Calu3 (cell line): ENCODE measurements at regions not wholly inside any gene's neighbourhood (a gene's known extent, or its start where the extent isn't known, plus 50 kb on each side); places are given as distances from the start of the nearest gene placed in this dataset.

Source experiments
- BruUV-seq: library from RNA; stranded (reverse); fragments of 400-500 nt; replicated peaks from 2 replicates; lab custom pipeline; 2021; lab: Mats Ljungman, UMichigan
- CTCF ChIA-PET: fragments of 300-600 bp; sonication (Branson Sonifier 250); formaldehyde crosslinking; loops from one replicate; lab custom pipeline; 2022; ENCODE audit warnings: antibody characterized with exemption; lab: Charles Lee
- DNase-seq: peaks from one replicate; pipeline ENCODE4 v3.0.0; 2022
- H3K27ac Mint-ChIP-seq: one replicate; pipeline ENCODE4 v1.8.0; 2022; ENCODE audit warnings: mixed read lengths; ENCODE audit not compliant: unreplicated experiment
- H3K27me3 Mint-ChIP-seq: one replicate; pipeline ENCODE4 v1.8.0; 2022; ENCODE audit warnings: mixed read lengths; ENCODE audit not compliant: unreplicated experiment
- H3K36me3 Mint-ChIP-seq: one replicate; pipeline ENCODE4 v1.8.0; 2022; ENCODE audit warnings: mild to moderate bottlenecking, moderate library complexity, mixed read lengths; ENCODE audit not compliant: insufficient read depth, unreplicated experiment
- H3K4me1 Mint-ChIP-seq: one replicate; pipeline ENCODE4 v1.8.0; 2022; ENCODE audit warnings: mild to moderate bottlenecking, low read depth, mixed read lengths; ENCODE audit not compliant: unreplicated experiment
- H3K4me3 Mint-ChIP-seq: one replicate; pipeline ENCODE4 v1.8.0; 2022; ENCODE audit warnings: mild to moderate bottlenecking, low read depth, moderate library complexity, mixed read lengths; ENCODE audit not compliant: unreplicated experiment
- H3K9me3 Mint-ChIP-seq: one replicate; pipeline ENCODE4 v1.8.0; 2022; ENCODE audit warnings: low read depth, mixed read lengths; ENCODE audit not compliant: unreplicated experiment
- intact Hi-C: fragments of 100-400 bp; cut with micrococcal nuclease; formaldehyde crosslinking; loops from one replicate; pipeline ENCODE4 v1.10.0; 2022; ENCODE audit not compliant: unreplicated experiment
- TF ChIP-seq, protein P1 (sequence below): fragments of 200-600 bp; IDR thresholded peaks from one replicate; pipeline ENCODE4 v1.8.0; 2022; ENCODE audit warnings: antibody characterized with exemption; ENCODE audit not compliant: unreplicated experiment

- TF ChIP-seq, protein P1, sequence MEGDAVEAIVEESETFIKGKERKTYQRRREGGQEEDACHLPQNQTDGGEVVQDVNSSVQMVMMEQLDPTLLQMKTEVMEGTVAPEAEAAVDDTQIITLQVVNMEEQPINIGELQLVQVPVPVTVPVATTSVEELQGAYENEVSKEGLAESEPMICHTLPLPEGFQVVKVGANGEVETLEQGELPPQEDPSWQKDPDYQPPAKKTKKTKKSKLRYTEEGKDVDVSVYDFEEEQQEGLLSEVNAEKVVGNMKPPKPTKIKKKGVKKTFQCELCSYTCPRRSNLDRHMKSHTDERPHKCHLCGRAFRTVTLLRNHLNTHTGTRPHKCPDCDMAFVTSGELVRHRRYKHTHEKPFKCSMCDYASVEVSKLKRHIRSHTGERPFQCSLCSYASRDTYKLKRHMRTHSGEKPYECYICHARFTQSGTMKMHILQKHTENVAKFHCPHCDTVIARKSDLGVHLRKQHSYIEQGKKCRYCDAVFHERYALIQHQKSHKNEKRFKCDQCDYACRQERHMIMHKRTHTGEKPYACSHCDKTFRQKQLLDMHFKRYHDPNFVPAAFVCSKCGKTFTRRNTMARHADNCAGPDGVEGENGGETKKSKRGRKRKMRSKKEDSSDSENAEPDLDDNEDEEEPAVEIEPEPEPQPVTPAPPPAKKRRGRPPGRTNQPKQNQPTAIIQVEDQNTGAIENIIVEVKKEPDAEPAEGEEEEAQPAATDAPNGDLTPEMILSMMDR, result no peak
- peak overlapping the region; percentile 10 for H3K4me3 Mint-ChIP-seq
Observed at GRCh38 chr1:90402893-90403849, 313.9 kb downstream of the BARHL2 start.

DNA sequence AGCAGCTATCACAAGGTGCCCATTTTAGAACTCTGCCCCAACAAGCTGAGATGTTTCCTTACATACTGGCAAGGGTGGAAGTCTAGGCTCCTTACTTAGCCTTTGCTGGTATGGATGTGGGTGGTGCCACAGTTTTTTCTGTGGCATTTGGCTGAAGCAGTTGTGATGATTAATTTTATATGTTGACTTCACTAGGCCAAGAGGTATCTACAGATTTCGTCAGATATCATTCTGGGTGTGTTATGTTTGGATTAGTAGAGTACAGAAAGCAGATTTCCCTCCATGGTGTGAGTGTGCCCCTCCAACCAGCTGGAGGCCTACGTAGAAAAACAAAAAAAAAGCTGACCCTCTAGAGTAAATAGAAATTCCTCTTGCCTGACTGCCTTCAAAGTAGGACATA is 317.0 kb downstream of the BARHL2 start:
- Mint-ChIP-seq H3K9me3 (no peaks in the 10 kb centered on the region), H3K4me3 (no peak overlapping the region), H3K27ac (peak overlapping the region; percentile 3), H3K4me1 (peaks cover 38% of the 10 kb centered on the region), H3K36me3 (peaks cover 6% of the 10 kb centered on the region), H3K27me3 (no peaks in the 10 kb centered on the region)
- CTCF ChIA-PET, result interaction anchor here (0.6 kb wide), 1 partner anchor 266 kb away, joined by 3 read pairs; no protein-coding TSS in a partner anchor
- DNase-seq, result no peak
- intact Hi-C loops, result no loop called here
- BruUV-seq, result no TSS peak
- TF ChIP-seq, protein P1, result no peak

More at GRCh38 chr1:90402893-90403849, 313.9 kb downstream of the BARHL2 start:
- H3K27me3 Mint-ChIP-seq, result no peaks in the 10 kb centered on the region
- H3K9me3 Mint-ChIP-seq, result no peaks in the 10 kb centered on the region
- peak; percentile 82 for DNase-seq
- intact Hi-C loops, result no loop called here
- CTCF ChIA-PET, result no interaction called here
- no TSS peak for BruUV-seq
- H3K27ac Mint-ChIP-seq, result peak overlapping the region; percentile 70
- peaks cover 6% of the 10 kb centered on the region for H3K36me3 Mint-ChIP-seq
- H3K4me1 Mint-ChIP-seq, result peaks cover 38% of the 10 kb centered on the region

DNA sequence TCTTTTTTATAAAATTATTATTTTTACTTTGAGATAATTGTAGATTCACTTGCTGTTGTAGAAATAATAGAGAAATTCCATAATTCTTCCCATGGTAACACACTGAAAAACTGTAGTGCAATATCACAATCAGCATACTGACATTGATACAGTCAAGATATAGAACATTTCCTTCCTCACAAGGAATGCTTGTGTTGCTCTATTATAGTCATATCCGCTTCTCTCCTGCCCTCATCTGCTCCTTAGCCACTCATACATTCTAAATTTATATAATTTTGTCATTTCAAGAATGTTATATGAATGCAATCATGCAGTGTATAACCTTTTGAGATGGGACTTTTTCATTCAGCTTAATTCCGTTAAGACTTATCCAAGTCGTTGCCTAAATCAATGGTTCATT is 320.2 kb downstream of the BARHL2 start:
- TF ChIP-seq, protein P1, result no peak
- H3K27me3 Mint-ChIP-seq, result no peaks in the 10 kb centered on the region
- H3K9me3 Mint-ChIP-seq, result no peaks in the 10 kb centered on the region
- CTCF ChIA-PET, result no interaction called here
- H3K4me1 Mint-ChIP-seq, result peaks cover 25% of the 10 kb centered on the region
- intact Hi-C loops, result no loop called here
- no peaks in the 10 kb centered on the region for H3K36me3 Mint-ChIP-seq
- no peak overlapping the region for H3K4me3 Mint-ChIP-seq
- BruUV-seq, result no TSS peak
- no peak overlapping the region for H3K27ac Mint-ChIP-seq
- DNase-seq, result no peak

GRCh38 chr1:90394247-90394646 is 322.9 kb downstream of the BARHL2 start:
- CTCF ChIA-PET, result no interaction called here
- Mint-ChIP-seq H3K9me3 (no peaks in the 10 kb centered on the region), H3K4me1 (no peaks in the 10 kb centered on the region), H3K27me3 (no peaks in the 10 kb centered on the region), H3K27ac (no peak overlapping the region), H3K36me3 (no peaks in the 10 kb centered on the region), H3K4me3 (no peak overlapping the region)
- TF ChIP-seq, protein P1, result no peak
- BruUV-seq, result no TSS peak
- intact Hi-C loops, result no loop called here
- DNase-seq, result no peak
